Heart right ventricle (tissue), 16 donors: ENCODE measurements at regions not wholly inside any gene's neighbourhood (a gene's known extent, or its start where the extent isn't known, plus 50 kb on each side); places are given as distances from the start of the nearest gene placed in this dataset.

Experiments used
- ATAC-seq, 8 donors: fragments of 200-7000 bp; cut with Tn5 transposase; one replicate each; pipeline ENCODE4 v1.9.1; 2020; ENCODE audit warnings: mild to moderate bottlenecking in 8 of 8, moderate library complexity in 8 of 8, moderate number of reproducible peaks in 1 of 8
- DNase-seq, 2 donors: peaks; one replicate each; pipeline ENCODE4 v3.0.0-alpha.2; 2020
- H3K27ac ChIP-seq, 10 donors: fragments of 200-600 bp; sonication (generic) in 2 of 10; one replicate each; pipeline versions ENCODE4 v1.5.0 to v1.8.0; 2020 to 2022; ENCODE audit warnings: mild to moderate bottlenecking in 3 of 10
- H3K27me3 ChIP-seq, 7 donors: fragments of 200-600 bp; one replicate each; pipeline ENCODE4 v1.8.0; 2021 to 2022; ENCODE audit warnings: mild to moderate bottlenecking in 2 of 7
- H3K36me3 ChIP-seq, 9 donors: fragments of 200-600 bp; sonication (generic) in 1 of 9; one replicate each; pipeline versions ENCODE4 v1.5.0 to v1.8.0; 2020 to 2022; ENCODE audit warnings: mild to moderate bottlenecking in 2 of 9
- H3K4me1 ChIP-seq, 9 donors: fragments of 200-600 bp; sonication (generic) in 1 of 9; one replicate each; pipeline versions ENCODE4 v1.5.0 to v1.8.0; 2020 to 2022; ENCODE audit warnings: mild to moderate bottlenecking in 4 of 9
- H3K4me3 ChIP-seq, 10 donors: fragments of 200-600 bp; sonication (generic) in 2 of 10; one replicate each; pipeline versions ENCODE4 v1.5.0 to v1.8.0; 2020 to 2022; ENCODE audit warnings: mild to moderate bottlenecking in 7 of 10, moderate library complexity in 2 of 10
- H3K9me3 ChIP-seq, 11 donors: fragments of 200-600 bp in 10 of 11; sonication (generic) in 2 of 11; one replicate each; pipeline versions ENCODE4 v1.5.0 to v1.8.0; 2013 to 2022; ENCODE audit warnings: mild to moderate bottlenecking in 2 of 11, control low read depth in 1 of 11, moderate library complexity in 1 of 11
- CTCF ChIP-seq, 9 donors: fragments of 200-600 bp; sonication (generic) in 2 of 9; IDR thresholded peaks; one replicate each; pipeline versions ENCODE4 v1.5.0 to v1.8.0; 2021 to 2022; ENCODE audit warnings: antibody characterized with exemption in 9 of 9, mild to moderate bottlenecking in 5 of 9, moderate library complexity in 1 of 9
- WGBS, 2 donors: extraction: QIAGEN DNeasy Blood & Tissue Kit; methylation state at CpG; one replicate each; pipeline ENCODE4 v1.1.7; 2013; ENCODE audit warnings: inconsistent platforms in 1 of 2; 5-methylcytosine and 5-hydroxymethylcytosine counted together
- intact Hi-C, 10 donors: fragments of 100-400 bp; cut with DNase I; formaldehyde crosslinking; loops; one replicate each; pipeline versions ENCODE4 v1.11.1 to v1.14.2; 2022
- donor health status: Arrhythmogenic right ventricular cardiomyopathy.
- donor health status: ischemic (EF 13 %, LVEDD 7.1; RV severe dilation, severe dysfunction).
- donor health status: healthy with polysubstance abuse.
- donor health status: DM: no; HTN: yes; CAD: no.
- donor health status: DM: no; HTN: no; CAD: no.
- donor health status: ischemic (EF 25% LVEDD 6.9; RV normal size, moderate dysfunction).
- donor health status: ischemic (EF 25% LVEDD 5.7; RV mildly dilated, moderate dysfunction).
- donor health status: healthy.
- donor health status: DM: yes; HTN: yes; CAD: no.
- donor health status: Ischemic cardiomyopathy.
- donor health status: ischemic (EF 35%, LVEDD 5.7; RV mildly dilated, moderate dysfunction).
- donor health status: nonischemic (EF 11% LVEDD 7.7; RV severe dilation, severe dysfunction).
- donor health status: DM: yes; HTN: yes; CAD: no.
- donor health status: PGD.
- donor health status: ischemic (EF 29% LVEDD 5.4; RV normal size, mild dysfunction).
- donor health status: nonischemic (EF 23%, LVEDD 6.1; RV moderate dilation, normal function).

GRCh38 chr5:165887147-165887546 lies 2381.7 kb downstream of the MAT2B start:
- peaks cover 0 to 8% (median 0%) of the 10 kb centered on the region in 11 donors for H3K9me3 ChIP-seq
- intact Hi-C loops: no loop called here
- no peaks in the 10 kb centered on the region for H3K36me3 ChIP-seq
- no peak for DNase-seq
- no peak for ATAC-seq
- H3K4me1 ChIP-seq: no peaks in the 10 kb centered on the region
- 78 to 84% methylated on average over 2 of the region's 2 CpGs for WGBS, 2 donors
- H3K27ac ChIP-seq: no peak overlapping the region
- H3K27me3 ChIP-seq: no peaks in the 10 kb centered on the region
- no peak for TF ChIP-seq CTCF (IDR thresholded peaks at IDR 0.05)
- H3K4me3 ChIP-seq: no peak overlapping the region

- Histone ChIP-seq H3K4me3 (no peak overlapping the region), H3K27ac (no peak overlapping the region), H3K4me1 (no peaks in the 10 kb centered on the region), H3K27me3 (no peaks in the 10 kb centered on the region), H3K36me3 (no peaks in the 10 kb centered on the region), H3K9me3 (peaks cover 0 to 18% (median 0%) of the 10 kb centered on the region in 11 donors)
- TF ChIP-seq CTCF (IDR thresholded peaks at IDR 0.05): no peak
- WGBS, 2 donors: 84 to 87% methylated on average over 6 of the region's 6 CpGs
- DNase-seq (no peak), ATAC-seq (no peak)
- intact Hi-C loops: no loop called here
These were observed 2387.0 kb downstream of the MAT2B start for GRCh38 chr5:165892383-165892782.

- 46% methylated on average over 3 of the region's 3 CpGs for WGBS, 2 donors
- Histone ChIP-seq H3K36me3 (no peaks in the 10 kb centered on the region), H3K27ac (no peak overlapping the region), H3K9me3 (peaks cover 0 to 18% (median 0%) of the 10 kb centered on the region in 11 donors), H3K4me1 (no peaks in the 10 kb centered on the region), H3K27me3 (no peaks in the 10 kb centered on the region), H3K4me3 (no peak overlapping the region)
- intact Hi-C loops: no loop called here
- no peak for TF ChIP-seq CTCF (IDR thresholded peaks at IDR 0.05)
- DNase-seq: no peak
- ATAC-seq: no peak
These were observed 2389.5 kb downstream of the MAT2B start for GRCh38 chr5:165894916-165895315.

- Histone ChIP-seq H3K9me3 (peaks cover 0 to 16% (median 0%) of the 10 kb centered on the region in 11 donors), H3K27ac (no peak overlapping the region), H3K4me3 (no peak overlapping the region), H3K4me1 (no peaks in the 10 kb centered on the region), H3K36me3 (no peaks in the 10 kb centered on the region), H3K27me3 (no peaks in the 10 kb centered on the region)
- ATAC-seq (no peak), DNase-seq (no peak)
- no peak for TF ChIP-seq CTCF (IDR thresholded peaks at IDR 0.05)
- intact Hi-C loops: no loop called here
- WGBS, 2 donors: 74 to 82% methylated on average over 1 of the region's 1 CpG
These were observed 2387.6 kb upstream of the WWC1 start for GRCh38 chr5:165903835-165904234.
